ENCODE measurements at regions not wholly inside any gene's neighbourhood (a gene's known extent, or its start where the extent isn't known, plus 50 kb on each side); places are given as distances from the start of the nearest gene placed in this dataset.

DNA sequence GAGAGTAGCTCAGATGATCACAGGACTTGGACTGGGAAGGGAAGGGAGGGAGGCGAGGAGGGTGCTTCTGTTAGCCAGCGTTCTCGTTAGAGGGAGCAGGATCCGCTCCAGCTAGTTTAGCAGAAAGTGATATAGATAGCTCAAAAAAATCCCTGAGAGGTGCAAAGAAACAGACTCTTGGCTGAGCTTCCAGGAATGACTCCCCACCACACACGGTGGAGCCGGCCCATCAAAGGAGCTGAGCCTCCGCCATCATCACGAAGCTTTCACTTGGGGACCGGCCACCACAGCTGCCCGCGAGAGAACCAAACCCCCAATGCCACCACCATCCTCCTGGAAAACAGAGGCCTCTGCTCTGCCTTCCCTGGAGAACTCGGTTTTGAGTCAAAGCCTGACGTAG, 124.6 kb upstream of the BCL2L14 start:
- DNase-seq, result no peak

GRCh38 chr12:11947213-11947612, 123.5 kb upstream of the BCL2L14 start:
- DNase-seq, result no peak

GRCh38 chr12:11949738-11950411, 120.9 kb upstream of the BCL2L14 start:
- no peak for DNase-seq

DNA sequence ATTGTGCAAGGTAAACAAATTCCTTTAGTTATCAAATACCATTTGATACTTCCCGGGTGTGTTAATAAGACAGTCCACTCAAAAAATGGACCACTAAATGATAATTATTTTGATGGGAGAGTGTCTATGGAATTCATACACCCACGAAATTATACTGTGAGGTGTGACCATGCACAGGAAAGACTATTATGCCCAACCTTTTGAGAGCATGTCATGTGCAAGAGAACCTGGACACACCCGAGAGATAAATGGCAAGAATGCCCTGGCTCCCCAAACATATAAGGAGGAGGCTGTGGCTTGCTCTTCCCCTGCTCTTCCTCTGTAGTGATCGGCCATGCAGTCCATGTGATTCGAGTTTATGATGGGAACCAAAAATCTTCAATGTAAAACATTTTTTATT, 119.5 kb upstream of the BCL2L14 start:
- DNase-seq, result no peak

GRCh38 chr12:11953523-11953922, 117.2 kb upstream of the BCL2L14 start:
- DNase-seq, result no peak

DNA sequence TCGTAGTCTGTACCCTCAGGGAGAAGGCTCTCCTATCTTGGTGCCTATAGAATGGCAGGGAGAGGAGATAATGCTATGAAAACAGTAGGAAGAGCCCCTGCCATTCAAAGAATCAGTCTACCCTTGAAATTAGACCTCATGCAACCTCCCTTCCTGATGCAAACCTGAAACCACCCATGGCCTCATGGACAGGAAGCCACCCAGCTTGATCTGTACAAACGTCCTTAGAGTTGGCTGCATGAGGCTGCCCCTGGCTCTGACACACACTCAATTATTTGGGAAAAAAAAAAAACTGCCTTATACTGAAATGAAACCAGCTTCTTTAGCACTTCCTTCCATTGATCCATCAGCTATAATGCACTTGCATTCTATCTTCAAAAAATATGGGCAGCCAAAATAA, 116.6 kb upstream of the BCL2L14 start:
- no peak for DNase-seq

GRCh38 chr12:11958221-11959091, 112.3 kb upstream of the BCL2L14 start:
- DNase-seq, result peak; percentile 53 to 71

DNA sequence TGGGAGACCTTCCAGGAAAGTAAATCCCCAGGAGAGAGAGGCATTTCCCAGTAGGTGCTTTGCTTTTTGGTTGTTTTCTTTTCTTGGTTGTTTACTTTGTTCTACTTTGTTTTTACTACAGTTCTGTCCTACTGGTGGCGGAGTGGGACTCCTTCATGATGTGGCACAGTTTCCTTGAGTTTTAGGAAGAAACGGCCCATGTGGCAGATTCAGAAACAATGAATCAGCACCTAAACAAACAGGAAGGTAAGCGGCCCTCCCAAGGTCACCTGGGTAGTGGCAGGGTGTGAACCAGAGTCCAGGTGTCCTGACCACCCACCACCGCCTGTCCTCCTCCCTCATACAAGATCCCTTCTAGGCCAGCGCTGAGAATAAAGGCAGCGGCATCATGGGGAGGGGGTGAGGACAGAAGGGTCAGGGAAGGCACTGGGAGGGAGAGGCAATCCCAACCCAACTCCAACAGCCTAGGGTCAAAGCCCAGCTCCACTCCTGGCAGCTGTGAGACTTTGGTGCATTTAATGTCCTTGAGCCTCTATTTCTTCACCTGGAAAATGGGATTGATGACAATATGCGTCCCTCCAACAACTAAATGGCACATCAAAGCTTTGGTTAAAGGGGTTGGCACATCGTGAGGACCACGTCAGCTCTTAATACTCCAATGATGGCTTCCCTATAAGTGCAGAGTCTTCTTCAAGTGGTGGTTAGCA, 111.5 kb upstream of the BCL2L14 start:
- peak in 1 of 2 experiments; percentile 30 for DNase-seq

GRCh38 chr12:11960646-11961045, 110.1 kb upstream of the BCL2L14 start:
- no peak for DNase-seq

DNA sequence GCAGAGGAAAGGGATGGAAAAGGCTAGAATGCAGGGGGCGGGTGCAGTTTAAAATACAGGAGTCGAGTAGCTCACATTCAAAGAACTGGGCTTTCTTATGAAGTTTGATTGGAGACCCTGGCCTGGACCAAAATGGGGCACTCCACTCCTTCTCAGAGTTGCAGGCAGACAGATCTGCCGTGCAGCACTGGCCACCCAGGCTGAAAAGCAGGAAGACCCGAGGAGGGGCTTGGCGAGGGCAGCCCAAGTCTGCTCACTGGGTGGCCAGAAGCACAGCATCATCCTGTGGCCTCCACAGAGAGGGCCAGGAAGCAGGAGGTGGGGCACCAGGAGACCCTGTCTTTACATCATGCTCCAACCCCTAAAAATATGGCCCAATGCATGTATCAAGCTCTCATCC, 109.1 kb upstream of the BCL2L14 start:
- no peak for DNase-seq

DNA sequence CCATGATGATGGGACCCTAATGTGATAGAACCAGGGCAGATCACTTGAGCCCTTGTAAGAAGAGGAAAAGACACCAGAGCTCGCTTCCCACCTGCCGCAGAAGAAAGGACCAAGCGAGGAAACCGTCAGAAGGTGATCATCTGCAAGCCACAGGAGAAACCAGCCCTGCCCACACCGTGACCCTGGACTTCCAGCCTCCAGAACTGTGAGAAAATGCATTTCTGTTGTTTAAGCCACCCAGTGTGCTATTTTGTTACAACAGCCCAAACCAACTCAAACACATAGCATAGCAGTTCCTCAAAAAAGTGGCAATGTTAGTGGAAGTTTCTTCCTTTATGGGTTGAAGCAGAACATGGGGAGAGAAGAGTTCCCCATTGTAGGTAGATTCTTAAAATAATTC, 107.9 kb upstream of the BCL2L14 start:
- no peak for DNase-seq

GRCh38 chr12:11963841-11964471, 106.8 kb upstream of the BCL2L14 start:
- DNase-seq, result no peak

DNA sequence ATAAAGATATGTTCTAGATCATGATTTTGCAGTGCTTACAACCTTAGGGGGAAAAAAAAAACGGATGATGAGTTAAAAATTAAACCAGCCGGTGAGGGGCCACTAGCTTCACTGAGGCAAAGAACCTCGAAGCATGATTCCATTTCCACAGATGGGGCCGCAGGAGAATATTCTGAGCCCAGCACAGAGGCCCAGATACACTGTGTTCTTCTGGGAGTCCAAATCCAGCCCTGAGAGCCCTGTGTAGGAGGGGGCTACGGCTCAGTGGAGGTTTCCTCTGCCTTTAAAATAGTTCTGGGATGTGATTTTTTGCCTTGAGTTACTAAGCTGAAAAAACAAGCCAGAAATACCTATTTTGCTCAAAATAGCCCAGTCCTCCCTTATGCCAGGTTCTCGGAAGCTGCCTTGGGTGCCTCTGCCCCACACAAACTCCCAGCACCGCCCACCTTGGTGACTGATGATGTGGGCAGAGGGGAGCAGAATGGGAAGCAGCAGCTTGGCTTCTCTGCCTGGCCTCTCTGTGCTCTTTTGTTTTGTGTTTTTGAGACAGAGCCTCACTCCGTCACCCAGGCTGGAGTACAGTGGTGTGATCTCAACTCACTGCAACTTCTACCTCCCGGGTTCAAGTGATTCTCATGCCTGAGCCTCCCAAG, 105.4 kb upstream of the BCL2L14 start:
- DNase-seq, result no peak

GRCh38 chr12:11967376-11968047, 103.2 kb upstream of the BCL2L14 start:
- DNase-seq, result no peak

GRCh38 chr12:11968048-11968383, 102.7 kb upstream of the BCL2L14 start:
- DNase-seq, result no peak

DNA sequence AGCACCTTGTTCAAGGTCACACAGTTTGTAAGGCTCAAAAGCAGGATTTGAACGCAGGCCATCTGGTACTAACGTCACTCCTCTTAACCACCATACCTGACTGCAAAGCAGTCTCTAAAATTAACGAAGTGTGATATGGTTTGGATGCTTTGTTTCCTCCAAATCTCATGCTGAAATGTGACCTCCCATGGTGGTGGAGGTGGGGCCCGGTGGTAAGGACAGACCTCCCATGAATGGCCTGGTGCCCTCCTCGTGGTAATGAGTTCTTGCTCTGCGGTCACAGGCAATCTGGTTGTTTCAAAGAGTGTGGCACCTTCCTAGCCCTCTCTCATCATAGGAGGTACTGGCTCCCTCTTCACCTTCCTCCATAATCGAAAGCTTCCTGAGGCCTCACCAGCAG, 102.2 kb upstream of the BCL2L14 start:
- no peak for DNase-seq

DNA sequence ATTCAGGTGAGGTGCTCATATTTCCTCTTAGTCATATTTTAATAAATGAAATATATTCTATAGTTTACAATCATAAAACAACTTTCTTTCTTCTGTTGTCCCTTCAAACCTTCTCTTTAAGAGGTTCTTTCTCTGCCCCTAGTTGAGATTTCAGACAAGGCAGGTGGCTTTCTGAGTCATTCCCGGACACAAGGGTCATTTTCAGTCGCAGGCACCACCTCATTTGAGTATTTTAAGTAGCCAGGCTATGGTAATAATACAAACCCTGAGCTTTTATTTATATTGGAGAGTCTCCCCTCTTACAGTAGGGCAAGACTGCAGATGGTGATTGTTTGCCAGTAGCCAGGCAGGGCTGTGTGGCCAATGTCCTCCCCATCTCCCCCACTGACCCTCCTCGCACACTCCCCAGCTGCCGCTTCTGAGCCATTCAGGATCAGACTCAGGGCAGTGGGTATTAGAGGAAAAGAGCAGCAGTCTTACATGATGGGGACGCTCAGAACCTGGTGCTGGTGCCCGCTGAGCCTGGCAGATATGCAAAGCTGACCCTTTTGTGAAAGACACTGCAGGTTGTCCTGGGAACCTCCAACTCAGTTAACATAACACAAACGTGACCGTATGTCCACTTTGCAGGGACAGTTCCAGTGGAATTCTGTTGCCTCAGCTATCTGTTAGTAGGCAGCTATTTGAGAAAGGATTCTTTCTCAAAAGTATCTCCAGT, 101.1 kb upstream of the BCL2L14 start:
- no peak for DNase-seq

DNA sequence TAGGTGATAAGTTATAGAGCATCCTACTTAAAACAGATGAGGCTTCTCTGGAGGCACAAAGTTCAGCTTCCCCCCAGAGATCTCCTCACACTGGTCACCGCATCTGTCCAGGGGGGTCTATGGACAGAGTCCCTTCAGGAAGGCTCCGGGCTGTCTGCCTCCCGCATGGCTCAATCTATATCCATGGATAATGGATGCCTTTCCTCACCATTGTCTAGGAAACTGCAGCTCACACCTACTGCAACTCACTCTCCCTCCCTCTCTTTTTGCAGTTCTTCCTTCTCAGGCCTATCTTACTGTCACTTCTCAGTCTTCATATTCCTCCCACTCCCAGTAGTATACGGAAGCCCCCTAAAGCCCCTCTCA, 100.6 kb upstream of the BCL2L14 start:
- no peak for DNase-seq

- no peak for DNase-seq
Observed at GRCh38 chr12:11973396-11973795, 97.3 kb upstream of the BCL2L14 start.

- DNase-seq, result no peak
Observed at GRCh38 chr12:11976005-11976404, 94.7 kb upstream of the BCL2L14 start.

DNA sequence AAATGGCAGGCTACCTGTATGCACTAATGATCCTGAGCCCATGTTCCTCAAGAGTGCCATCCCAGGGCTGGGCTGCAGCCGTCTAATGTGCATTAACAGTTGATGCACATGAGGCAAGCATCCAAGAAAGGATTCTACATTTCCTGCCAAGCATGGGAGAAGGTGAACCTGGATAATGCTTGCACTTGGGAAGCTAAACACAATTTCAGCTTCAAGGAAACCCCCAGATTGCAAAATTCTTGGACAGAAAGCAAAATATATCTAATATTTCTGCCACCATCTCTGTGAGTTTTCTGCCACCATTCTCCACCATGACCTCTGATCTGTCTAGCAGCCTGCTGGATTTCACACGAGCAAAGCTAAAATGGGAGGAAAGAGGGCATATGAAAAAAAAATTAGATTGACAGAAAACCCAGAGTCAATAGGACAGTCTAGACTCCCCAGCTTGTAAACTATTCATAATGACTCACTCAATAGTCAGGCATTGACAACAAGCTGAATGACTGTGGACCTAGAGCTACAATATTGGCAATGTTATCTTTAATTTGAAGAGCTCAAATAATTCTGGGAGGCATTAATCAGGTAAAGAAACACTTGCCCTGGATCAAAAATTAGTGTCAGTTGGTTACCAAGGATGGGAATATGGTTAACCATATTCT, 91.9 kb upstream of the BCL2L14 start:
- no peak for DNase-seq

Data from activated CD4-positive, alpha-beta T cell treated with anti-CD3 and anti-CD28 coated beads, Interleukin-2, amount 50 U/mL, for 48 hours (primary cell).